HepG2 (cell line): ENCODE measurements at regions not wholly inside any gene's neighbourhood (a gene's known extent, or its start where the extent isn't known, plus 50 kb on each side); places are given as distances from the start of the nearest gene placed in this dataset.

ENCODE experiments used
- ATAC-seq: fragments of 200-7000 bp; cut with Tn5 transposase; 3 replicates; pipeline ENCODE4 v1.9.1; 2020; ENCODE audit warnings: mild to moderate bottlenecking, moderate library complexity
- BruUV-seq: library from RNA; stranded (reverse); fragments of 400-500 nt; replicated peaks from 2 replicates; lab custom pipeline; 2021; lab: Mats Ljungman, UMichigan
- CTCF ChIA-PET: fragments of 300-600 bp; formaldehyde crosslinking; extraction: SDS; loops from one replicate; lab custom pipeline; 2021; ENCODE audit warnings: low total read pairs, inconsistent platforms, low intra/inter-chr PET ratio; lab: Yijun Ruan, JAX
- POLR2A ChIA-PET: fragments of 350-600 bp; sonication (Branson Sonifier 250); formaldehyde crosslinking; loops from one replicate; lab custom pipeline; 2020; ENCODE audit warnings: antibody characterized with exemption, inconsistent platforms; lab: Yijun Ruan, JAX
- DNase-seq: peaks from one replicate; pipeline ENCODE4 v3.0.0-alpha.2; 2015; ENCODE audit warnings: low spot score
- FAIRE-seq: peaks from 3 replicates; lab custom pipeline; 2011; peaks lifted over from hg19 to GRCh38; lab: Jason Lieb, UNC
- H2AFZ ChIP-seq: one replicate; pipeline ENCODE4 v1.6.1; 2011; ENCODE audit warnings: low read length, inconsistent platforms
- H3K27ac ChIP-seq: fragments of 300-600 bp; 3 replicates; pipeline ENCODE4 v1.8.0; 2011; ENCODE audit warnings: mixed run types, mild to moderate bottlenecking, mixed read lengths, low read length, inconsistent platforms; ENCODE audit not compliant: insufficient read depth; ENCODE audit errors: extremely low read length
- H3K27me3 ChIP-seq, 2 experiments: fragments of 200-600 bp in 1 of 2; 2 replicates in 1 of 2; 3 replicates in 1 of 2; pipeline versions ENCODE4 v1.6.0 to v1.8.0; 2011; ENCODE audit warnings: low read length in 2 of 2, mild to moderate bottlenecking in 2 of 2, moderate library complexity in 2 of 2, inconsistent platforms in 1 of 2; ENCODE audit not compliant: insufficient read depth in 2 of 2, control insufficient read depth in 1 of 2
- H3K36me3 ChIP-seq, 2 experiments: fragments of 200-600 bp in 1 of 2; replicated peaks in 1 of 2; 2 replicates in 1 of 2; 3 replicates in 1 of 2; pipeline versions ENCODE4 v1.5.1 to v1.8.0; 2011; ENCODE audit warnings: low read length in 2 of 2, inconsistent platforms in 1 of 2; ENCODE audit not compliant: insufficient read depth in 2 of 2, control insufficient read depth in 1 of 2
- H3K4me1 ChIP-seq: 2 replicates; pipeline ENCODE4 v1.5.1; 2012; ENCODE audit warnings: low read length, inconsistent platforms; ENCODE audit not compliant: insufficient read depth
- H3K4me2 ChIP-seq: 2 replicates; pipeline ENCODE4 v1.6.0; 2011; ENCODE audit warnings: low read depth, low read length, inconsistent platforms
- H3K4me3 ChIP-seq, 3 experiments: fragments of 200-600 bp in 1 of 3; sonication (generic), shearing (Covaris generic) in 1 of 3; replicated peaks in 1 of 3; 2 replicates each; pipeline ENCODE4 v1.5.1; 2011 to 2016; ENCODE audit warnings: low read length in 3 of 3, inconsistent platforms in 2 of 3, low read depth in 2 of 3, mild to moderate bottlenecking in 2 of 3, control low read depth in 1 of 3, mixed read lengths in 1 of 3; ENCODE audit not compliant: insufficient read depth in 1 of 3
- H3K79me2 ChIP-seq: one replicate; pipeline ENCODE4 v1.6.1; 2011; ENCODE audit warnings: low read length, inconsistent platforms; ENCODE audit not compliant: insufficient read depth
- H3K9ac ChIP-seq: 2 replicates; pipeline ENCODE4 v1.6.0; 2011; ENCODE audit warnings: mild to moderate bottlenecking, low read depth, low read length, inconsistent platforms; ENCODE audit not compliant: insufficient read depth
- H3K9me3 ChIP-seq: 2 replicates; pipeline ENCODE4 v1.5.1; 2012; ENCODE audit warnings: mild to moderate bottlenecking, low read length
- H4K20me1 ChIP-seq: 2 replicates; pipeline ENCODE4 v1.6.0; 2011; ENCODE audit warnings: inconsistent platforms, mild to moderate bottlenecking, low read length, moderate library complexity; ENCODE audit not compliant: insufficient read depth
- ATAD3A ChIP-seq: sonication (generic); formaldehyde crosslinking; IDR thresholded peaks from 2 replicates; pipeline ENCODE4 v1.4.0; 2020; ENCODE audit warnings: missing genetic modification reagents
- EP300 ChIP-seq, 3 experiments: sonication (generic) in 1 of 3; formaldehyde crosslinking in 1 of 3; IDR thresholded peaks; 2 replicates each; pipeline versions ENCODE4 v1.5.1 to v1.6.1; 2011 to 2020; ENCODE audit warnings: low read depth in 2 of 3, low read length in 2 of 3, borderline replicate concordance in 1 of 3, improper control_type of control experiment in 1 of 3, mild to moderate bottlenecking in 1 of 3, missing genetic modification reagents in 1 of 3, moderate library complexity in 1 of 3
- GABPB1 ChIP-seq: IDR thresholded peaks from 2 replicates; pipeline ENCODE4 v1.6.1; 2016; ENCODE audit warnings: mild to moderate bottlenecking, missing genetic modification reagents, moderate library complexity, missing compliant biosample characterization
- HNF4G ChIP-seq, 2 experiments: sonication (generic) in 1 of 2; formaldehyde crosslinking in 1 of 2; IDR thresholded peaks; 2 replicates each; pipeline versions ENCODE4 v1.4.0 to v1.6.1; 2011 to 2020; ENCODE audit warnings: borderline replicate concordance in 2 of 2, low read depth in 2 of 2, mild to moderate bottlenecking in 2 of 2, low read length in 1 of 2, missing genetic modification reagents in 1 of 2, moderate library complexity in 1 of 2
- KMT2A ChIP-seq: sonication (generic); formaldehyde crosslinking; IDR thresholded peaks from 2 replicates; pipeline ENCODE4 v1.4.0; 2020; ENCODE audit warnings: missing genetic modification reagents
- MLLT10 ChIP-seq: sonication (generic); formaldehyde crosslinking; IDR thresholded peaks from 2 replicates; pipeline ENCODE4 v1.4.0; 2020; ENCODE audit warnings: missing genetic modification reagents
- MYC ChIP-seq: sonication (generic); formaldehyde crosslinking; IDR thresholded peaks from 2 replicates; pipeline ENCODE4 v1.9.0; 2021; ENCODE audit warnings: missing genetic modification reagents, borderline replicate concordance
- NCOA5 ChIP-seq: sonication (generic); formaldehyde crosslinking; IDR thresholded peaks from 2 replicates; pipeline ENCODE4 v1.4.0; 2020; ENCODE audit warnings: missing genetic modification reagents
- PHF20 ChIP-seq: sonication (generic); formaldehyde crosslinking; IDR thresholded peaks from 2 replicates; pipeline ENCODE4 v1.5.0; 2020; ENCODE audit warnings: mild to moderate bottlenecking, missing genetic modification reagents
- PLRG1 ChIP-seq: fragments of 450-650 bp; conservative IDR thresholded peaks from 2 replicates; pipeline ENCODE4 v1.6.1; 2016
- PREB ChIP-seq: sonication (generic); formaldehyde crosslinking; IDR thresholded peaks from 2 replicates; pipeline ENCODE4 v1.4.0; 2020; ENCODE audit warnings: missing genetic modification reagents
- TP53 ChIP-seq: sonication (generic); formaldehyde crosslinking; conservative IDR thresholded peaks from 2 replicates; pipeline ENCODE4 v1.4.0; 2020; ENCODE audit warnings: missing genetic modification reagents
- ZMAT3 ChIP-seq: sonication (generic); formaldehyde crosslinking; conservative IDR thresholded peaks from 2 replicates; pipeline ENCODE4 v1.7.0; 2021; ENCODE audit warnings: missing genetic modification reagents
- ZNF280B ChIP-seq: sonication (generic); formaldehyde crosslinking; IDR thresholded peaks from 2 replicates; pipeline ENCODE4 v1.5.0; 2020; ENCODE audit warnings: missing genetic modification reagents, mild to moderate bottlenecking, borderline replicate concordance
- ZNF468 ChIP-seq: sonication (generic); formaldehyde crosslinking; IDR thresholded peaks from 2 replicates; pipeline ENCODE4 v1.8.0; 2022; ENCODE audit warnings: mild to moderate bottlenecking, moderate library complexity, missing genetic modification reagents
- ZNF569 ChIP-seq: sonication (generic); formaldehyde crosslinking; IDR thresholded peaks from 2 replicates; pipeline ENCODE4 v1.5.0; 2020; ENCODE audit warnings: mild to moderate bottlenecking, missing genetic modification reagents, moderate library complexity, borderline replicate concordance
- ZNF670 ChIP-seq: sonication (generic); formaldehyde crosslinking; IDR thresholded peaks from 2 replicates; pipeline ENCODE4 v1.8.0; 2022; ENCODE audit warnings: mild to moderate bottlenecking, missing genetic modification reagents, borderline replicate concordance
- WGBS: methylation state at CpG from one replicate; pipeline ENCODE4 v1.1.6; 2017; ENCODE audit warnings: low lambda C conversion rate; 5-methylcytosine and 5-hydroxymethylcytosine counted together
- in situ Hi-C: cut with HindIII; loops from 2 replicates; pipeline ENCODE4 v1.10.0; 2017; ENCODE audit warnings: low pct_unique_long_range_greater_than_20kb; ENCODE audit not compliant: extremely low pct_ligation_motif_present
- intact Hi-C: fragments of 100-400 bp; cut with micrococcal nuclease; formaldehyde crosslinking; loops from one replicate; pipeline ENCODE4 v1.10.0; 2022; ENCODE audit not compliant: unreplicated experiment
- TF ChIP-seq, protein P1 (sequence below): sonication (generic); formaldehyde crosslinking; IDR thresholded peaks from 2 replicates; pipeline ENCODE4 v1.5.0; 2020; ENCODE audit warnings: missing genetic modification reagents
- TF ChIP-seq, protein P2 (sequence below): sonication (generic); formaldehyde crosslinking; IDR thresholded peaks from 2 replicates; pipeline ENCODE4 v1.4.0; 2020; ENCODE audit warnings: missing genetic modification reagents
- TF ChIP-seq, protein P3 (sequence below): sonication (generic); formaldehyde crosslinking; IDR thresholded peaks from 2 replicates; pipeline ENCODE4 v1.5.1; 2020; ENCODE audit warnings: missing genetic modification reagents, mild to moderate bottlenecking, borderline replicate concordance

- in situ Hi-C loops = no loop called here
- POLR2A ChIA-PET = no interaction called here
These were observed 443.0 kb downstream of the PLK2 start for GRCh38 chr5:58016877-58017276.

More at GRCh38 chr5:58016877-58017276, 443.0 kb downstream of the PLK2 start:
- FAIRE-seq = no peak
- Histone ChIP-seq H3K9me3 (no peaks in the 10 kb centered on the region), H3K36me3 (no peaks in the 10 kb centered on the region), H3K4me2 (no peak overlapping the region), H2AFZ (no peak overlapping the region), H3K79me2 (no peaks in the 10 kb centered on the region), H3K27ac (no peak overlapping the region), H3K4me1 (no peaks in the 10 kb centered on the region), H3K9ac (no peak overlapping the region), H3K4me3 (no peak overlapping the region), H3K27me3 (no peaks in the 10 kb centered on the region), H4K20me1 (no peaks in the 10 kb centered on the region)
- no peak for DNase-seq
- TF ChIP-seq, protein P1, sequence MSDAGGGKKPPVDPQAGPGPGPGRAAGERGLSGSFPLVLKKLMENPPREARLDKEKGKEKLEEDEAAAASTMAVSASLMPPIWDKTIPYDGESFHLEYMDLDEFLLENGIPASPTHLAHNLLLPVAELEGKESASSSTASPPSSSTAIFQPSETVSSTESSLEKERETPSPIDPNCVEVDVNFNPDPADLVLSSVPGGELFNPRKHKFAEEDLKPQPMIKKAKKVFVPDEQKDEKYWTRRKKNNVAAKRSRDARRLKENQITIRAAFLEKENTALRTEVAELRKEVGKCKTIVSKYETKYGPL (CRISPR knock-in tag) = no peak
- TF ChIP-seq PHF20 (CRISPR knock-in tag) (no peak), MLLT10 (CRISPR knock-in tag) (no peak), ZNF280B (no peak), EP300 (IDR thresholded peaks at IDR 0.05; ENCODE audit: low read depth in 2 of 2, low read length in 2 of 2) (no peak), EP300 (CRISPR knock-in tag; IDR thresholded peaks at IDR 0.05; ENCODE audit: borderline replicate concordance) (no peak), PREB (CRISPR knock-in tag) (no peak), GABPB1 (CRISPR knock-in tag) (no peak), PLRG1 (no peak), ZNF670 (no peak), HNF4G (IDR thresholded peaks at IDR 0.05; ENCODE audit: borderline replicate concordance, low read depth, low read length) (no peak), HNF4G (CRISPR knock-in tag; IDR thresholded peaks at IDR 0.05; ENCODE audit: borderline replicate concordance, low read depth) (no peak), ZNF468 (no peak), ATAD3A (CRISPR knock-in tag) (no peak), KMT2A (no peak), ZMAT3 (CRISPR knock-in tag) (no peak), ZNF569 (CRISPR knock-in tag) (no peak), NCOA5 (CRISPR knock-in tag) (no peak), TP53 (CRISPR knock-in tag) (no peak), MYC (CRISPR knock-in tag) (no peak)
- TF ChIP-seq, protein P2, sequence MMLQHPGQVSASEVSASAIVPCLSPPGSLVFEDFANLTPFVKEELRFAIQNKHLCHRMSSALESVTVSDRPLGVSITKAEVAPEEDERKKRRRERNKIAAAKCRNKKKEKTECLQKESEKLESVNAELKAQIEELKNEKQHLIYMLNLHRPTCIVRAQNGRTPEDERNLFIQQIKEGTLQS (CRISPR knock-in tag) = no peak
- TF ChIP-seq, protein P3, sequence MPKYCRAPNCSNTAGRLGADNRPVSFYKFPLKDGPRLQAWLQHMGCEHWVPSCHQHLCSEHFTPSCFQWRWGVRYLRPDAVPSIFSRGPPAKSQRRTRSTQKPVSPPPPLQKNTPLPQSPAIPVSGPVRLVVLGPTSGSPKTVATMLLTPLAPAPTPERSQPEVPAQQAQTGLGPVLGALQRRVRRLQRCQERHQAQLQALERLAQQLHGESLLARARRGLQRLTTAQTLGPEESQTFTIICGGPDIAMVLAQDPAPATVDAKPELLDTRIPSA (CRISPR knock-in tag) = no peak
- WGBS = 0% methylated on average over 2 of the region's 2 CpGs
- intact Hi-C loops = no loop called here
- no peak for ATAC-seq
- CTCF ChIA-PET = no interaction called here
- no TSS peak for BruUV-seq
